ENCODE measurements at regions not wholly inside any gene's neighbourhood (a gene's known extent, or its start where the extent isn't known, plus 50 kb on each side); places are given as distances from the start of the nearest gene placed in this dataset.
A peak's percentile ranks its signal among the peaks of the same experiment; 100 is the strongest.

DNA sequence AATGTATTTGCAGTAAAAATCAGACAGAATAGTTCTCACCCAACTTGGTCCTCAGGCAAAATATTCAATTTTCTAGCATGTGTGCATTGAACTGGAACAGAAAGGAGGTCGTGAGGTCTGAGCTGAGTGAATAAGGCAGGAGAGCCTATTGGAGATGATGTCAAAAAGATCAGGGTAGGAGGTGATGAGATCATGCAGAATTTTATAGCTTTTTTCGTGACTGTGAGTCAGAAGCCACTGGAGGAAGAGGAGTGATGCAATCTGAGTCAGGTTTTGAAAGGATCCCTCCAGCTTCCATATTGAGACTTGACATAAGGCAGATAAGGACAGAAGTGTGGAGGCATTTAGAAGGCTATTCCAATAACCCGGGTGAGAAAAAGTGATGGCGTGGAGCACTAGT lies 299.5 kb upstream of the SOX11 start:
- Histone ChIP-seq H3K4me1 (ENCODE audit: control insufficient read depth, insufficient read depth, low read length) (no peaks in the 10 kb centered on the region), H3K27me3 (ENCODE audit: control insufficient read depth, insufficient read depth, low read length) (no peaks in the 10 kb centered on the region), H3K9me3 (ENCODE audit: control insufficient read depth, insufficient read depth, low read depth, low read length) (no peaks in the 10 kb centered on the region), H3K9ac (ENCODE audit: low read length) (no peak overlapping the region), H3K4me3 (ENCODE audit: low read depth, low read length) (no peak overlapping the region), H3K27ac (ENCODE audit: low read depth, low read length) (no peak overlapping the region), H3K36me3 (ENCODE audit: control insufficient read depth, insufficient read depth, low read length) (no peaks in the 10 kb centered on the region)

DNA sequence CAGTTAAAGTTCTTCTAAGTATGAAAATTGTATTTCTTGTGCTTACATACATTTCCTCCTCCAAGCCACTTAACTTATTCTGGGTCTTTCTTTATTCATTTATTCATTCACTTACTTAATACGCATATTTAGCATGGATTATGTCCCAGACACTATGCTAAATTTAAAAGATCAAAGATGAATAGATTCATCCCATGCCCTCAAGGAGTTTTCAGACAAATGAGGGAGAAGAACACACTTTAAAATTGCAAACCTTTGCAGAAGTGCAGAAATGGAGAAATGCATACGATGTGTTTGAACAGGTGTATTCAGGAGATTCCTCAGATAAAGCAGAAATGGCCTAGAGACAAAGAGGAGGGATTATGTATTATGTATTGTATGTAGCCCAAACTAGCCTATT lies 298.7 kb upstream of the SOX11 start:
- no peaks in the 10 kb centered on the region for H3K36me3 ChIP-seq (ENCODE audit: control insufficient read depth, insufficient read depth, low read length)
- H3K4me3 ChIP-seq (ENCODE audit: low read depth, low read length), result no peak overlapping the region
- H3K9me3 ChIP-seq (ENCODE audit: control insufficient read depth, insufficient read depth, low read depth, low read length), result no peaks in the 10 kb centered on the region
- no peak overlapping the region for H3K9ac ChIP-seq (ENCODE audit: low read length)
- H3K27me3 ChIP-seq (ENCODE audit: control insufficient read depth, insufficient read depth, low read length), result no peaks in the 10 kb centered on the region
- H3K27ac ChIP-seq (ENCODE audit: low read depth, low read length), result no peak overlapping the region
- H3K4me1 ChIP-seq (ENCODE audit: control insufficient read depth, insufficient read depth, low read length), result no peaks in the 10 kb centered on the region

DNA sequence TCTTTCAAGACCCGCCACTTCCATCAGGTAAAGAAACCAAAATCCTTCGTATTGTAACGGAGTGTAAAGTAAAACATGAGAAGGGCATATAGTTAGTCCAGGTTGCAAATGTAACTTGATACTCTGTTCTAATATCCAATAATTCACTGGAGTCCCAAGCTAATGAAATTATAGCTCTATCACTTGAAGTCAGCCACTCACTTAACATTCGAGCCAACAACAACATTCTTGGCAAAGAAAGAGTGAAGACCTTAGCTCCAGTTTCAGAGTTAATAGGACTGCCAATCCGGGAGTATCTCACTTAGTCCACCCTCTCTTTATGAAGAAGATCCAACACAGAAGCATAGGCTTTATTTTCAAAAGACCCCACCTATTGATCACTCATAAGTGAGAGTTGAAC lies 298.0 kb upstream of the SOX11 start:
- Histone ChIP-seq H3K9ac (ENCODE audit: low read length) (no peak overlapping the region), H3K4me1 (ENCODE audit: control insufficient read depth, insufficient read depth, low read length) (no peaks in the 10 kb centered on the region), H3K27me3 (ENCODE audit: control insufficient read depth, insufficient read depth, low read length) (no peaks in the 10 kb centered on the region), H3K36me3 (ENCODE audit: control insufficient read depth, insufficient read depth, low read length) (no peaks in the 10 kb centered on the region), H3K9me3 (ENCODE audit: control insufficient read depth, insufficient read depth, low read depth, low read length) (no peaks in the 10 kb centered on the region), H3K27ac (ENCODE audit: low read depth, low read length) (no peak overlapping the region), H3K4me3 (ENCODE audit: low read depth, low read length) (no peak overlapping the region)

DNA sequence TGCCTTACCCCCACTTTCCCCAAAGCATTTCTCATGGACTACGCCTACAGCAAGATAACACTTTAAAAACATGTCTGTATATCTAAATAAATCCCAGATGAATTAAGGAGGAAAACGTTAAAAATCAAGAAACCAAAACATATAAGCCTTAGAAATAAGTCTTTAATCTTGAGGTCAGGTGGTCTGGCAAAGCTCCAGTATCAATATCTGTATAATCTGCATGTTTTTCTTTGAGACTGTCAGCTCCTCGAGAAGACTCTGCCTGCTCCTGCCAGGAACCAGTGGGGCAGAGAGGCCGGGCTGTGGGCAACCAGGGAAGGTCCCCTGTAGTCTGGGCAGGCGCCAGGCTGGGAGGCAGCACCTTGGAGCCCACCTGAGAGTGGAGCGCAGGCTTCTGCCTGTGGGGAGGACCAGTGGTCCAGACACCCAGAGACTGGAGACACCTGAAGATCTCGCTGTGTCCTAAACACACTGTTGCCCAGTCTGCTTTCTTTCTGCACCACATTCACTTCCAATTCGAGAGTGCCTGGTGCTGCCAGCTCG lies 291.0 kb upstream of the SOX11 start:
- H3K4me3 ChIP-seq (ENCODE audit: low read depth, low read length), result no peak overlapping the region
- H3K9me3 ChIP-seq (ENCODE audit: control insufficient read depth, insufficient read depth, low read depth, low read length), result no peaks in the 10 kb centered on the region
- H3K27ac ChIP-seq (ENCODE audit: low read depth, low read length), result no peak overlapping the region
- no peak overlapping the region for H3K9ac ChIP-seq (ENCODE audit: low read length)
- no peaks in the 10 kb centered on the region for H3K27me3 ChIP-seq (ENCODE audit: control insufficient read depth, insufficient read depth, low read length)
- no peaks in the 10 kb centered on the region for H3K36me3 ChIP-seq (ENCODE audit: control insufficient read depth, insufficient read depth, low read length)
- H3K4me1 ChIP-seq (ENCODE audit: control insufficient read depth, insufficient read depth, low read length), result no peaks in the 10 kb centered on the region

DNA sequence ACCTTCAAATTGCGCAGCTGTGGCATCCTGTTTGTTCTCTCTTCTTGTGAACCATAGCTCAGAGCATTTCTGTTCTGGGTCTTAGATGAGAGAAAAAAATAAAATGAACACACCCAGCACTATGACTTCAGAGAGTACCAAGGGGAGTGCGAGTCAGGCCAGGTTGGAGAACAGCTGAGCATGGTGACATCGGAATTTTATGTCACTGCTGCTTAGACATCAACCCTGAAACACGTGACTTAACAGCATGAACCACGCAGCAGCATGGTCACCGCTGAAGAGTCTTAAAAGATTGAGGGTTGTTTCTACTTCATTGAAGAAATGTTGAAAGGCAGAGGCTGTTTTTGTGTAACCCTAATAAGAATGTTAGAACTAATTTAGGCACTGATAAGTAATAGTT lies 288.8 kb upstream of the SOX11 start:
- Histone ChIP-seq H3K36me3 (ENCODE audit: control insufficient read depth, insufficient read depth, low read length) (no peaks in the 10 kb centered on the region), H3K4me1 (ENCODE audit: control insufficient read depth, insufficient read depth, low read length) (no peaks in the 10 kb centered on the region), H3K9me3 (ENCODE audit: control insufficient read depth, insufficient read depth, low read depth, low read length) (no peaks in the 10 kb centered on the region), H3K9ac (ENCODE audit: low read length) (no peak overlapping the region), H3K27ac (ENCODE audit: low read depth, low read length) (no peak overlapping the region), H3K4me3 (ENCODE audit: low read depth, low read length) (no peak overlapping the region), H3K27me3 (ENCODE audit: control insufficient read depth, insufficient read depth, low read length) (no peaks in the 10 kb centered on the region)

DNA sequence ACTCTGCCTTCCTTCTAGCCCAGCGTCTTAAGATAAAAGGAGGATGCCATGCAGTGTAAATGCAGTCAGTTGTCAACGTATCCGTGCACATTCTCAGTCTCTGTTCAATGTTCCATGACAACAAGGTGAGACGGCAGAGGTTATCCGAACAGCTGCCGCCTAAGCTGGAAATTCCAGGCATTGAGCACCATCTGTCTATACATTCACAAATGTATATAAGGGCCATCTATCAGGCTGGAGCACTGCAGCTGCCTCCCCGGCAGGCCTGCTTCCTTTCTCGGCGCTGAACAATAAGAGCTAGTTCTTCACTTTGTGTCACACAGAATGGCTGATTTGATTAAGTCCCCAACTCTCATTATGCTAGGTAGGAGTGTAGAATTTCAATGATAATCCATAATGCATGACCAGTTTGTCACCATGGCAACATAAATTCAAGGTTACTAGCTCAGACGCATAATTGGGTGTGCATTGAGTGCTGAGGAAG lies 282.2 kb upstream of the SOX11 start:
- no peaks in the 10 kb centered on the region for H3K9me3 ChIP-seq (ENCODE audit: control insufficient read depth, insufficient read depth, low read depth, low read length)
- H3K9ac ChIP-seq (ENCODE audit: low read length), result no peak overlapping the region
- no peak overlapping the region for H3K4me3 ChIP-seq (ENCODE audit: low read depth, low read length)
- no peaks in the 10 kb centered on the region for H3K36me3 ChIP-seq (ENCODE audit: control insufficient read depth, insufficient read depth, low read length)
- no peak overlapping the region for H3K27ac ChIP-seq (ENCODE audit: low read depth, low read length)
- peaks cover 11% of the 10 kb centered on the region for H3K4me1 ChIP-seq (ENCODE audit: control insufficient read depth, insufficient read depth, low read length)
- H3K27me3 ChIP-seq (ENCODE audit: control insufficient read depth, insufficient read depth, low read length), result no peaks in the 10 kb centered on the region

DNA sequence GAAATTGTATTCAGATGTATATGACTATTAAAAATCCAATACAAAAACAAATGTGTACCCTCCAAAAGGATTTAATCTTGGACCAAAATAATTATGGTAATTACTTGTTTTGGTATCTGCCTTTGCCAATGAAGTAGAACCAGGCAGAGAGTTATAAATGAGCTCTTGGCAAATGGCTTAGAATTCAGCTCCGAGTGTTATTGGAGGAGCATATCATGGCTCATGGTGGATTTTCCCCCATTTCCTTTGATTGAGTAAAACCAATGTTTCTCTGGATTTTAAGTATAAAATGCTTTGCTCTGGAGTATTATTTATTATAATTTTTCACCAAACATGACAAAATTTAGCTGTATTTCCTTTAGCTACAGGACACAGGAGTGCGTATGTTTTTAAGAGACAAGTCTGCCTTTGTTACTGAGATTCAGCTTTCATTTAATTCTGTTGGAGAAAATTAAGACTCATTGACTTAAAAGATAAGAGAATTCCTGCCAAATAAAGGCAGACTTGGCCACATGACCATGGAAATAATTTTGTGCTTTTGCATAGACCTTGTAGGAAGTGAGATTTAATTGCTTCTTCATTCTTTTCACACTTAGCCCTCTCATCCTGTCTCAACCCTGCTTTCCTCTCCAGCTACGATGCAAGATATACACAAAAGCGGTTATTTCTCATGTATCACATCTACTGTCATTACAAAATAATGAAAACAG lies 281.0 kb upstream of the SOX11 start:
- Histone ChIP-seq H3K9me3 (ENCODE audit: control insufficient read depth, insufficient read depth, low read depth, low read length) (no peaks in the 10 kb centered on the region), H3K9ac (ENCODE audit: low read length) (no peak overlapping the region), H3K4me1 (ENCODE audit: control insufficient read depth, insufficient read depth, low read length) (peaks cover 11% of the 10 kb centered on the region), H3K36me3 (ENCODE audit: control insufficient read depth, insufficient read depth, low read length) (no peaks in the 10 kb centered on the region), H3K27ac (ENCODE audit: low read depth, low read length) (peak overlapping the region; percentile 38; the same call in 1 of the 2 replicates), H3K27me3 (ENCODE audit: control insufficient read depth, insufficient read depth, low read length) (no peaks in the 10 kb centered on the region), H3K4me3 (ENCODE audit: low read depth, low read length) (no peak overlapping the region)

DNA sequence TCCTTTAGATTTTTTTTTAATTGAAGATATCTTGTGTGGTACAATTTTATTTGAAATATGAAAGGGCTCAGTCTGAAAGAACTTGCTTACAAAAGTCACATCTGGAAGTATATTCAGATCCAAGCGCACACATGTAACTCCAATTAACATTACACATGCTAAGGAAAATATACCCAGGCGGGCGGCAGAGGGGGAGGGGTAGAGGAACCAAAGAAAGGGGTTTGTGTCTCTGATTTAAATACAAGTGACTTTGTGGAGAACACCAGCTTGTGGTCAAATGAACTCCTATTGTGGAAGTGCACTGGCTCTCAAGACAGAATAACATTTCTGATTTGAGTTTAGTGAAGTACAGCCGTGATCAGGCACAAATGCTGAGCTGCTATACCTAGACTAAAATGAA lies 280.2 kb upstream of the SOX11 start:
- peaks cover 11% of the 10 kb centered on the region for H3K4me1 ChIP-seq (ENCODE audit: control insufficient read depth, insufficient read depth, low read length)
- H3K9ac ChIP-seq (ENCODE audit: low read length), result no peak overlapping the region
- no peak overlapping the region for H3K27ac ChIP-seq (ENCODE audit: low read depth, low read length)

DNA sequence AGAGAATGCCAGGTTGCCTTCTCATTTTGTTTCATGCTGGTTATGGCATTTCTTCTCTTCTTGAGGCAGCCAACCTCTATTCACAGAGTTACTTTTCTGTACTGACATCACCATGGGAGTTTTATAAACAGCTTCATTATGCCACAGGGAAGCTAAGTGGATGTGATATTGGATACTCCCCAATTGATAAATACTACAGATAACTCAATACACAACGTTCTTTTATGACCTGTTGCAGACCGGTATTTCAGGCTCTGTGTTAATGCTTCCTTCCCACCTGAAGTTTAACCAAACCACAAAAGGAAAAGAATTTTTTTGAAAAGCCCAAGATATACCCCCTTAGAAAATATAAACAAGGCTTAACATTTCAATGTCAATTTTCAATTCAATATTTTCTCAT lies 258.3 kb upstream of the SOX11 start:
- Histone ChIP-seq H3K9me3 (ENCODE audit: control insufficient read depth, insufficient read depth, low read depth, low read length) (no peaks in the 10 kb centered on the region), H3K36me3 (ENCODE audit: control insufficient read depth, insufficient read depth, low read length) (no peaks in the 10 kb centered on the region), H3K27me3 (ENCODE audit: control insufficient read depth, insufficient read depth, low read length) (no peaks in the 10 kb centered on the region), H3K27ac (ENCODE audit: low read depth, low read length) (no peak overlapping the region), H3K4me1 (ENCODE audit: control insufficient read depth, insufficient read depth, low read length) (no peaks in the 10 kb centered on the region), H3K4me3 (ENCODE audit: low read depth, low read length) (no peak overlapping the region), H3K9ac (ENCODE audit: low read length) (no peak overlapping the region)

More for the DNA sequence above, 280.2 kb upstream of the SOX11 start:
- Histone ChIP-seq H3K9me3 (ENCODE audit: control insufficient read depth, insufficient read depth, low read depth, low read length) (no peaks in the 10 kb centered on the region), H3K27me3 (ENCODE audit: control insufficient read depth, insufficient read depth, low read length) (no peaks in the 10 kb centered on the region), H3K4me3 (ENCODE audit: low read depth, low read length) (no peak overlapping the region), H3K36me3 (ENCODE audit: control insufficient read depth, insufficient read depth, low read length) (no peaks in the 10 kb centered on the region)

DNA sequence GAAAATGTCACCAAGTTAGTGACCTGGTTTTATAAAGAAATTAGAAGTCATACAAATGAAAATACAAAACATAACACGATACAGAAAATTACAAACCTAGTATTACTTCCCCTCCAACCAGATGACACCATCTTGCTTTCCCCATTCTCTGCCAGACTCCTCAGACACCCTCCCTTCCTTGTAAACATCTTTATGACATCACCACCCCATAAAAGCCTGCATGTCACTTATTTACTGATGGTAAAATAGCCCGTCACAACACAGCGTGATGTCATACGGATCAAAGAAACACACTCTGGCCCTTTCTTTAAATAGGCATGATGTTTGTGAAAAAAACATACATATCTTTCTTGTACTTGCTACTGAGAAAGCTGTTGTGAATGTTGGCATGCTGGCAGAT lies 254.8 kb upstream of the SOX11 start:
- no peaks in the 10 kb centered on the region for H3K36me3 ChIP-seq (ENCODE audit: control insufficient read depth, insufficient read depth, low read length)
- H3K9me3 ChIP-seq (ENCODE audit: control insufficient read depth, insufficient read depth, low read depth, low read length), result no peaks in the 10 kb centered on the region
- H3K27me3 ChIP-seq (ENCODE audit: control insufficient read depth, insufficient read depth, low read length), result no peaks in the 10 kb centered on the region
- H3K9ac ChIP-seq (ENCODE audit: low read length), result no peak overlapping the region
- no peaks in the 10 kb centered on the region for H3K4me1 ChIP-seq (ENCODE audit: control insufficient read depth, insufficient read depth, low read length)
- H3K4me3 ChIP-seq (ENCODE audit: low read depth, low read length), result no peak overlapping the region
- no peak overlapping the region for H3K27ac ChIP-seq (ENCODE audit: low read depth, low read length)

DNA sequence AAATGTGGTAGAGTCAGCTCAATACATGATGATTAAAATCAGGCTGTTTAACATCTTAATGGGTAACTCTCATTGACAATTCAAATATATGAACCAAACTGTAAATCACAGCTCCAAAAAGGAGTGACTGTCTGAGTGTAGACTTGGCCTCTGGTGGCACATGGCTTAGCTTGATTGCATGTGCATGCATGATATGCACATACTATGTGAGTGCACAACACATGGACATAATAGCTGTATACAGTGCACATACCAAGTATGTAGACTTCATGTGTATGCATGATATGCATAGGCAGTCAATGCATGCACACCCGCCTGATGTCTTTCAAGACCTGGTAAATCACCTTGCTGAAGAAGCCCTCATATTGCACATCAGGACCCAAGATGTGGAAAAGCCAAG lies 252.0 kb upstream of the SOX11 start:
- no peaks in the 10 kb centered on the region for H3K27me3 ChIP-seq (ENCODE audit: control insufficient read depth, insufficient read depth, low read length)
- H3K4me3 ChIP-seq (ENCODE audit: low read depth, low read length), result no peak overlapping the region
- H3K9me3 ChIP-seq (ENCODE audit: control insufficient read depth, insufficient read depth, low read depth, low read length), result no peaks in the 10 kb centered on the region
- H3K9ac ChIP-seq (ENCODE audit: low read length), result no peak overlapping the region
- no peak overlapping the region for H3K27ac ChIP-seq (ENCODE audit: low read depth, low read length)
- H3K4me1 ChIP-seq (ENCODE audit: control insufficient read depth, insufficient read depth, low read length), result no peaks in the 10 kb centered on the region
- no peaks in the 10 kb centered on the region for H3K36me3 ChIP-seq (ENCODE audit: control insufficient read depth, insufficient read depth, low read length)

All from HUES6 (cell line).